K562 (cell line): ENCODE measurements at regions not wholly inside any gene's neighbourhood (a gene's known extent, or its start where the extent isn't known, plus 50 kb on each side); places are given as distances from the start of the nearest gene placed in this dataset.

Experiments used
- ADNP ChIP-seq: fragments of 200-800 bp; sonication (Bioruptor generic); IDR thresholded peaks from 2 replicates; pipeline ENCODE4 v1.6.1; 2016; ENCODE audit warnings: missing genetic modification characterization, missing compliant biosample characterization
- HEY1 ChIP-seq: fragments of 250-450 bp; sonication (Bioruptor Pico); IDR thresholded peaks from 2 replicates; pipeline ENCODE4 v1.5.0; 2020; ENCODE audit warnings: mild to moderate bottlenecking, moderate library complexity, borderline replicate concordance
- PTRF ChIP-seq: fragments of 450-650 bp; IDR thresholded peaks from 2 replicates; pipeline ENCODE4 v1.6.1; 2016; ENCODE audit warnings: mild to moderate bottlenecking, missing genetic modification characterization, missing compliant biosample characterization
- PURB ChIP-seq: sonication (generic); formaldehyde crosslinking; IDR thresholded peaks from 2 replicates; pipeline ENCODE4 v1.9.0; 2021; ENCODE audit warnings: low read depth, mild to moderate bottlenecking, missing genetic modification reagents
- SMARCE1 ChIP-seq: fragments of 450-650 bp; IDR thresholded peaks from 2 replicates; pipeline ENCODE4 v1.7.1; 2016; ENCODE audit warnings: mild to moderate bottlenecking
- ZBED1 ChIP-seq: IDR thresholded peaks from 2 replicates; pipeline ENCODE4 v1.6.1; 2014
- ZNF134 ChIP-seq: fragments of 250-450 bp; sonication (Bioruptor Pico); conservative IDR thresholded peaks from 2 replicates; pipeline ENCODE4 v1.4.0; 2020
- ZNF140 ChIP-seq: fragments of 250-450 bp; sonication (Bioruptor Pico); IDR thresholded peaks from 2 replicates; pipeline ENCODE4 v1.8.0; 2021; ENCODE audit warnings: moderate library complexity, mild to moderate bottlenecking, inconsistent platforms
- ZNF583 ChIP-seq: fragments of 250-450 bp; sonication (Bioruptor Pico); IDR thresholded peaks from 2 replicates; pipeline ENCODE4 v1.4.0; 2020
- ZNF668 ChIP-seq: fragments of 250-450 bp; sonication (Bioruptor Pico); IDR thresholded peaks from 2 replicates; pipeline ENCODE4 v1.8.0; 2022; ENCODE audit warnings: mild to moderate bottlenecking, inconsistent platforms
- TF ChIP-seq, protein P1 (sequence below): fragments of 250-450 bp; sonication (Bioruptor Pico); IDR thresholded peaks from 2 replicates; pipeline ENCODE4 v1.4.0; 2020; ENCODE audit warnings: borderline replicate concordance
- TF ChIP-seq, protein P2 (sequence below): fragments of 250-450 bp; sonication (Bioruptor Pico); IDR thresholded peaks from 2 replicates; pipeline ENCODE4 v1.5.0; 2021; ENCODE audit warnings: mild to moderate bottlenecking, moderate library complexity
- TF ChIP-seq, protein P3 (sequence below), 2 experiments: fragments of 450-650 bp in 1 of 2; sonication (generic) in 1 of 2; formaldehyde crosslinking in 1 of 2; IDR thresholded peaks; 2 replicates each; pipeline versions ENCODE4 v1.7.1 to v1.9.0; 2016 to 2022; ENCODE audit warnings: inconsistent platforms in 1 of 2, mild to moderate bottlenecking in 1 of 2, missing genetic modification reagents in 1 of 2

DNA sequence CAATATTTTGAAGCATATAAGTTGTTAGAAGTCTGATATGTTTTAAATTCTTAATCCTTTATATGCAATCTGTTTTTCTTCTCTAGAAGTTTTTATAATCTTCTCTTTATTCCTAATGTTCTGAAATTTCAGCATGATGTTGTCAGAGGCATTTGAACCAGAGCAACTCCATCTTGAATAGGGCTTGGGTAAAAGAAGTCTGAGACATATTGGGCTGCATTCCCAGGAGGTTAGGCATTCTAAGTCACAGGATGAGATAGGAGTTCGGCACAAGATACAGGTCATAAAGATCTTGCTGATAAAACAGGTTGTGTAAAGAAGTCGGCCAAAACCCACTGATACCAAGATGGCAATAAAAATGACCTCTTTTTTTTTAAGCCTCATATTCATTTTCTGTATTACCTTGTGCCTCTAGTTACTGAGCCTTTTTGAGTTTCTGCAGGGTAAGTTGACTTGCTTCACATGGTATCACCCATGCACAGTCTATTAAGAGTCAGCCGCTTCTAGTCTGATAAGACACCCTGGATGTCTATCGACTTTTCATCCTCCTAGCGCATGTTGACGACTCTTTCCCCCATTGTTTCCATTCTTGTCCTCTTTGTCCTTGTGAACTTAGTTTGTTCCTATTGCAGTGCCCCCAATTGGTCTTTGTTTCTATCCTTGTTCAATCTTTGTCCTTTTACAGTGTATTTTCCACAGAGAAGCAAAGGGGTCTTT lies 80.8 kb upstream of the RNU6-1 start (continued):
- TF ChIP-seq, protein P1, sequence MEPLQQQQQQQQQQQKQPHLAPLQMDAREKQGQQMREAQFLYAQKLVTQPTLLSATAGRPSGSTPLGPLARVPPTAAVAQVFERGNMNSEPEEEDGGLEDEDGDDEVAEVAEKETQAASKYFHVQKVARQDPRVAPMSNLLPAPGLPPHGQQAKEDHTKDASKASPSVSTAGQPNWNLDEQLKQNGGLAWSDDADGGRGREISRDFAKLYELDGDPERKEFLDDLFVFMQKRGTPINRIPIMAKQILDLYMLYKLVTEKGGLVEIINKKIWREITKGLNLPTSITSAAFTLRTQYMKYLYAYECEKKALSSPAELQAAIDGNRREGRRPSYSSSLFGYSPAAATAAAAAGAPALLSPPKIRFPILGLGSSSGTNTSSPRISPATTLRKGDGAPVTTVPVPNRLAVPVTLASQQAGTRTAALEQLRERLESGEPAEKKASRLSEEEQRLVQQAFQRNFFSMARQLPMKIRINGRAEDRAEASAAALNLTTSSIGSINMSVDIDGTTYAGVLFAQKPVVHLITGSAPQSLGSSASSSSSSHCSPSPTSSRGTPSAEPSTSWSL (CRISPR knock-in tag), result 0 out of 2 replicates have a peak, but pooled peaks have one; percentile 38
- TF ChIP-seq ZNF134 (CRISPR knock-in tag), result peak; percentile 51; the same call in 1 of the 2 replicates
- peak; percentile 92 for TF ChIP-seq PTRF (tag)
- TF ChIP-seq ZBED1, result no peak
- TF ChIP-seq ADNP (tag), result no peak
- TF ChIP-seq ZNF583, result peak; percentile 84; the same call in 1 of the 2 replicates
- TF ChIP-seq HEY1, result 0 out of 2 replicates have a peak, but pooled peaks have one; percentile 24
- 0 out of 2 replicates have a peak, but pooled peaks have one; percentile 21 for TF ChIP-seq SMARCE1
- no peak for TF ChIP-seq PURB (CRISPR knock-in tag)
- 0 out of 2 replicates have a peak, but pooled peaks have one; percentile 55 for TF ChIP-seq ZNF140 (CRISPR knock-in tag)
- TF ChIP-seq, protein P2, sequence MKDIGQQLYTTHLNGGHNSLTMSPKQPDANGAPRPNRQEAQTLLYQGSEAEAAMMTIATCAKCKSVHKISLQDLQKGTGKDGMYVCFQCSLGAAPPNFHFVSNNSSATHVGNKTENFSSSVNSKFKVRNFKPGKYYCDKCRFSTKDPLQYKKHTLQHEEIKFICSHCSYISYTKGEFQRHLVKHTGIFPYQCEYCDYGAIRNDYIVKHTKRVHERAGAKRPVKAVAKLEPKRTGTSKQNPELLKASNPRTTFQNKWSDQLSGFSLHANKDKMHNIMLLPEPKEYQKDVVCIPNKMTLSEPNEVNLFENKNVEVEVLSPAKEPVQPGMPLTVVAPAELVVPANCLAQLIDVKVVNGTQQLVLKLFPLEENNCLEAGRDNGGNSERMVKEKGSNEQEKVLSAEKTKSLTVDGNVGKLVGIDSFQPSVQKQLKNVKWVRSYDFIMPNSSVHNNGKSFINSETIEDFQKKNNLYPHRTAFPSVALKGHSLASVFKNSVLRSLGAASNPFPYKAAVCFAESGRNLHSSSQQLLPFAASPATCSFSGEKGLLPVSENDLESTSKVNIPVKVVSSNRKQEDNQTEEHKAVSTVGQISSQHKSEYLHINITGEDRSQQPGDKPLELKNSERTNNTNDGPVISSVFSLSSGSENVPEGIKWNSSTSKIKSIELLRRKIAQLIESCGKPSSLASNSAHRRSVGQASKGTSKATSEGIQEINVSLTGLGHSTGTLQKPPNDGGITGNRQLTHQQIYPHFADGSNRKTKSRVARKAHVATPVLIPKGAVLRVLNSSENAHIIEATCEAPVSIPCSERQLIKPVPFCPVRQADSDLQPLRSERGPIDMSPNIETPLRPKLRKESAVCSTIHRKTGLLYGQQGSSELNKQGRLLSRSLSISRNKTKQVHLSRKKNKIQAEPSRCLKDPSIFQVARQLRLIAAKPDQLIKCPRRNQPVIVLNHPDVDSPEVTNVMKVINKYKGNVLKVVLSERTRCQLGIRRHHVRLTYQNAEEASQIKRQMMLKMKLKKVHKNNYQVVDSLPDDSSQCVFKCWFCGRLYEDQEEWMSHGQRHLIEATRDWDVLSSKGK (CRISPR knock-in tag), result 0 out of 2 replicates have a peak, but pooled peaks have one; percentile 2
- peak; percentile 94 for TF ChIP-seq ZNF668 (CRISPR knock-in tag)
- TF ChIP-seq, protein P3, sequence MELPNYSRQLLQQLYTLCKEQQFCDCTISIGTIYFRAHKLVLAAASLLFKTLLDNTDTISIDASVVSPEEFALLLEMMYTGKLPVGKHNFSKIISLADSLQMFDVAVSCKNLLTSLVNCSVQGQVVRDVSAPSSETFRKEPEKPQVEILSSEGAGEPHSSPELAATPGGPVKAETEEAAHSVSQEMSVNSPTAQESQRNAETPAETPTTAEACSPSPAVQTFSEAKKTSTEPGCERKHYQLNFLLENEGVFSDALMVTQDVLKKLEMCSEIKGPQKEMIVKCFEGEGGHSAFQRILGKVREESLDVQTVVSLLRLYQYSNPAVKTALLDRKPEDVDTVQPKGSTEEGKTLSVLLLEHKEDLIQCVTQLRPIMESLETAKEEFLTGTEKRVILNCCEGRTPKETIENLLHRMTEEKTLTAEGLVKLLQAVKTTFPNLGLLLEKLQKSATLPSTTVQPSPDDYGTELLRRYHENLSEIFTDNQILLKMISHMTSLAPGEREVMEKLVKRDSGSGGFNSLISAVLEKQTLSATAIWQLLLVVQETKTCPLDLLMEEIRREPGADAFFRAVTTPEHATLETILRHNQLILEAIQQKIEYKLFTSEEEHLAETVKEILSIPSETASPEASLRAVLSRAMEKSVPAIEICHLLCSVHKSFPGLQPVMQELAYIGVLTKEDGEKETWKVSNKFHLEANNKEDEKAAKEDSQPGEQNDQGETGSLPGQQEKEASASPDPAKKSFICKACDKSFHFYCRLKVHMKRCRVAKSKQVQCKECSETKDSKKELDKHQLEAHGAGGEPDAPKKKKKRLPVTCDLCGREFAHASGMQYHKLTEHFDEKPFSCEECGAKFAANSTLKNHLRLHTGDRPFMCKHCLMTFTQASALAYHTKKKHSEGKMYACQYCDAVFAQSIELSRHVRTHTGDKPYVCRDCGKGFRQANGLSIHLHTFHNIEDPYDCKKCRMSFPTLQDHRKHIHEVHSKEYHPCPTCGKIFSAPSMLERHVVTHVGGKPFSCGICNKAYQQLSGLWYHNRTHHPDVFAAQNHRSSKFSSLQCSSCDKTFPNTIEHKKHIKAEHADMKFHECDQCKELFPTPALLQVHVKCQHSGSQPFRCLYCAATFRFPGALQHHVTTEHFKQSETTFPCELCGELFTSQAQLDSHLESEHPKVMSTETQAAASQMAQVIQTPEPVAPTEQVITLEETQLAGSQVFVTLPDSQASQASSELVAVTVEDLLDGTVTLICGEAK (IDR thresholded peaks at IDR 0.05), result no peak
- TF ChIP-seq, protein P3 (CRISPR knock-in tag; IDR thresholded peaks at IDR 0.05), result no peak
